Rectal smooth muscle tissue (tissue), 1 donor: ENCODE measurements at regions not wholly inside any gene's neighbourhood (a gene's known extent, or its start where the extent isn't known, plus 50 kb on each side); places are given as distances from the start of the nearest gene placed in this dataset.

ENCODE experiments used
- H3K27ac ChIP-seq: one replicate; pipeline ENCODE4 v1.7.0; 2013; ENCODE audit warnings: low read depth, low read length, inconsistent platforms
- H3K27me3 ChIP-seq: one replicate; pipeline ENCODE4 v1.7.0; 2013; ENCODE audit warnings: low read length; ENCODE audit not compliant: control insufficient read depth, insufficient read depth
- H3K36me3 ChIP-seq: one replicate; pipeline ENCODE4 v1.7.0; 2013; ENCODE audit warnings: low read length; ENCODE audit not compliant: control insufficient read depth, insufficient read depth
- H3K4me1 ChIP-seq: one replicate; pipeline ENCODE4 v1.7.0; 2013; ENCODE audit warnings: low read length; ENCODE audit not compliant: control insufficient read depth, insufficient read depth
- H3K4me3 ChIP-seq: one replicate; pipeline ENCODE4 v1.7.0; 2013; ENCODE audit warnings: low read length
- H3K9ac ChIP-seq: one replicate; pipeline ENCODE4 v1.7.0; 2013; ENCODE audit warnings: low read length

- Histone ChIP-seq H3K4me1 (no peaks in the 10 kb centered on the region), H3K27me3 (no peaks in the 10 kb centered on the region), H3K27ac (no peak overlapping the region), H3K9ac (no peak overlapping the region), H3K36me3 (no peaks in the 10 kb centered on the region), H3K4me3 (no peak overlapping the region)
Measured at GRCh38 chr6:168791917-168792316, 350.9 kb downstream of the SMOC2 start.

- Histone ChIP-seq H3K4me1 (no peaks in the 10 kb centered on the region), H3K4me3 (no peak overlapping the region), H3K27me3 (no peaks in the 10 kb centered on the region), H3K27ac (no peak overlapping the region), H3K36me3 (no peaks in the 10 kb centered on the region), H3K9ac (no peak overlapping the region)
Measured at GRCh38 chr6:168789699-168790098, 348.7 kb downstream of the SMOC2 start.

- H3K4me1 ChIP-seq = no peaks in the 10 kb centered on the region
- no peaks in the 10 kb centered on the region for H3K27me3 ChIP-seq
- H3K9ac ChIP-seq = no peak overlapping the region
- H3K36me3 ChIP-seq = no peaks in the 10 kb centered on the region
- no peak overlapping the region for H3K4me3 ChIP-seq
- H3K27ac ChIP-seq = no peak overlapping the region
Measured at GRCh38 chr6:168785720-168786511, 344.9 kb downstream of the SMOC2 start.

GRCh38 chr6:168784426-168784825, 343.4 kb downstream of the SMOC2 start:
- Histone ChIP-seq H3K4me1 (no peaks in the 10 kb centered on the region), H3K36me3 (no peaks in the 10 kb centered on the region), H3K4me3 (no peak overlapping the region), H3K27ac (no peak overlapping the region), H3K9ac (no peak overlapping the region), H3K27me3 (no peaks in the 10 kb centered on the region)

- H3K36me3 ChIP-seq = no peaks in the 10 kb centered on the region
- no peak overlapping the region for H3K27ac ChIP-seq
- H3K27me3 ChIP-seq = no peaks in the 10 kb centered on the region
- H3K4me1 ChIP-seq = no peaks in the 10 kb centered on the region
- no peak overlapping the region for H3K9ac ChIP-seq
- no peak overlapping the region for H3K4me3 ChIP-seq
Measured at GRCh38 chr6:168783720-168784119, 342.7 kb downstream of the SMOC2 start.

- Histone ChIP-seq H3K4me3 (no peak overlapping the region), H3K27ac (no peak overlapping the region), H3K9ac (no peak overlapping the region), H3K4me1 (peaks cover 5% of the 10 kb centered on the region), H3K27me3 (no peaks in the 10 kb centered on the region), H3K36me3 (no peaks in the 10 kb centered on the region)
Measured at GRCh38 chr6:168782187-168782751, 341.3 kb downstream of the SMOC2 start.

GRCh38 chr6:168778201-168778600, 337.2 kb downstream of the SMOC2 start:
- Histone ChIP-seq H3K36me3 (no peaks in the 10 kb centered on the region), H3K27me3 (no peaks in the 10 kb centered on the region), H3K27ac (no peak overlapping the region), H3K4me3 (no peak overlapping the region), H3K9ac (no peak overlapping the region), H3K4me1 (peaks cover 5% of the 10 kb centered on the region)

GRCh38 chr6:168774381-168774780, 333.4 kb downstream of the SMOC2 start:
- Histone ChIP-seq H3K27me3 (no peaks in the 10 kb centered on the region), H3K4me3 (no peak overlapping the region), H3K9ac (no peak overlapping the region), H3K36me3 (no peaks in the 10 kb centered on the region), H3K4me1 (peaks cover 5% of the 10 kb centered on the region), H3K27ac (no peak overlapping the region)

- H3K9ac ChIP-seq = no peak overlapping the region
- H3K27me3 ChIP-seq = no peaks in the 10 kb centered on the region
- H3K36me3 ChIP-seq = no peaks in the 10 kb centered on the region
- H3K4me3 ChIP-seq = no peak overlapping the region
- peaks cover 5% of the 10 kb centered on the region for H3K4me1 ChIP-seq
- H3K27ac ChIP-seq = no peak overlapping the region
Measured at GRCh38 chr6:168773788-168774187, 332.8 kb downstream of the SMOC2 start.

- H3K4me3 ChIP-seq = no peak overlapping the region
- no peaks in the 10 kb centered on the region for H3K4me1 ChIP-seq
- H3K27ac ChIP-seq = no peak overlapping the region
- H3K9ac ChIP-seq = no peak overlapping the region
- H3K27me3 ChIP-seq = no peaks in the 10 kb centered on the region
- no peaks in the 10 kb centered on the region for H3K36me3 ChIP-seq
Measured at GRCh38 chr6:168765752-168766151, 324.8 kb downstream of the SMOC2 start.

GRCh38 chr6:168756009-168756634, 315.1 kb downstream of the SMOC2 start:
- H3K27ac ChIP-seq = no peak overlapping the region
- no peaks in the 10 kb centered on the region for H3K27me3 ChIP-seq
- H3K9ac ChIP-seq = no peak overlapping the region
- no peak overlapping the region for H3K4me3 ChIP-seq
- no peaks in the 10 kb centered on the region for H3K4me1 ChIP-seq
- no peaks in the 10 kb centered on the region for H3K36me3 ChIP-seq

- Histone ChIP-seq H3K27ac (no peak overlapping the region), H3K9ac (no peak overlapping the region), H3K36me3 (no peaks in the 10 kb centered on the region), H3K4me1 (no peaks in the 10 kb centered on the region), H3K27me3 (no peaks in the 10 kb centered on the region), H3K4me3 (no peak overlapping the region)
Measured at GRCh38 chr6:168746643-168747042, 305.7 kb downstream of the SMOC2 start.

GRCh38 chr6:168746013-168746412, 305.0 kb downstream of the SMOC2 start:
- Histone ChIP-seq H3K9ac (no peak overlapping the region), H3K4me1 (no peaks in the 10 kb centered on the region), H3K4me3 (no peak overlapping the region), H3K27me3 (no peaks in the 10 kb centered on the region), H3K27ac (no peak overlapping the region), H3K36me3 (no peaks in the 10 kb centered on the region)
